ENCODE measurements at regions not wholly inside any gene's neighbourhood (a gene's known extent, or its start where the extent isn't known, plus 50 kb on each side); places are given as distances from the start of the nearest gene placed in this dataset.
"Not testable (repeated sequence)": the region's sequence is repeated elsewhere in the genome, so short reads cannot be mapped to it uniquely, and the experiment has no call there.

GRCh38 chr1:163588796-163589195 lies 267.0 kb downstream of the NUF2 start:
- no peak for TF ChIP-seq GABPA (IDR thresholded peaks at IDR 0.05; ENCODE audit: low read depth)
- TF ChIP-seq, protein P1, sequence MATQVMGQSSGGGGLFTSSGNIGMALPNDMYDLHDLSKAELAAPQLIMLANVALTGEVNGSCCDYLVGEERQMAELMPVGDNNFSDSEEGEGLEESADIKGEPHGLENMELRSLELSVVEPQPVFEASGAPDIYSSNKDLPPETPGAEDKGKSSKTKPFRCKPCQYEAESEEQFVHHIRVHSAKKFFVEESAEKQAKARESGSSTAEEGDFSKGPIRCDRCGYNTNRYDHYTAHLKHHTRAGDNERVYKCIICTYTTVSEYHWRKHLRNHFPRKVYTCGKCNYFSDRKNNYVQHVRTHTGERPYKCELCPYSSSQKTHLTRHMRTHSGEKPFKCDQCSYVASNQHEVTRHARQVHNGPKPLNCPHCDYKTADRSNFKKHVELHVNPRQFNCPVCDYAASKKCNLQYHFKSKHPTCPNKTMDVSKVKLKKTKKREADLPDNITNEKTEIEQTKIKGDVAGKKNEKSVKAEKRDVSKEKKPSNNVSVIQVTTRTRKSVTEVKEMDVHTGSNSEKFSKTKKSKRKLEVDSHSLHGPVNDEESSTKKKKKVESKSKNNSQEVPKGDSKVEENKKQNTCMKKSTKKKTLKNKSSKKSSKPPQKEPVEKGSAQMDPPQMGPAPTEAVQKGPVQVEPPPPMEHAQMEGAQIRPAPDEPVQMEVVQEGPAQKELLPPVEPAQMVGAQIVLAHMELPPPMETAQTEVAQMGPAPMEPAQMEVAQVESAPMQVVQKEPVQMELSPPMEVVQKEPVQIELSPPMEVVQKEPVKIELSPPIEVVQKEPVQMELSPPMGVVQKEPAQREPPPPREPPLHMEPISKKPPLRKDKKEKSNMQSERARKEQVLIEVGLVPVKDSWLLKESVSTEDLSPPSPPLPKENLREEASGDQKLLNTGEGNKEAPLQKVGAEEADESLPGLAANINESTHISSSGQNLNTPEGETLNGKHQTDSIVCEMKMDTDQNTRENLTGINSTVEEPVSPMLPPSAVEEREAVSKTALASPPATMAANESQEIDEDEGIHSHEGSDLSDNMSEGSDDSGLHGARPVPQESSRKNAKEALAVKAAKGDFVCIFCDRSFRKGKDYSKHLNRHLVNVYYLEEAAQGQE (IDR thresholded peaks at IDR 0.05; ENCODE audit: insufficient replicate concordance, low read depth): no peak
- TF ChIP-seq SPI1 (IDR thresholded peaks at IDR 0.05; ENCODE audit: borderline replicate concordance, low read depth): no peak
- TF ChIP-seq, protein P2, sequence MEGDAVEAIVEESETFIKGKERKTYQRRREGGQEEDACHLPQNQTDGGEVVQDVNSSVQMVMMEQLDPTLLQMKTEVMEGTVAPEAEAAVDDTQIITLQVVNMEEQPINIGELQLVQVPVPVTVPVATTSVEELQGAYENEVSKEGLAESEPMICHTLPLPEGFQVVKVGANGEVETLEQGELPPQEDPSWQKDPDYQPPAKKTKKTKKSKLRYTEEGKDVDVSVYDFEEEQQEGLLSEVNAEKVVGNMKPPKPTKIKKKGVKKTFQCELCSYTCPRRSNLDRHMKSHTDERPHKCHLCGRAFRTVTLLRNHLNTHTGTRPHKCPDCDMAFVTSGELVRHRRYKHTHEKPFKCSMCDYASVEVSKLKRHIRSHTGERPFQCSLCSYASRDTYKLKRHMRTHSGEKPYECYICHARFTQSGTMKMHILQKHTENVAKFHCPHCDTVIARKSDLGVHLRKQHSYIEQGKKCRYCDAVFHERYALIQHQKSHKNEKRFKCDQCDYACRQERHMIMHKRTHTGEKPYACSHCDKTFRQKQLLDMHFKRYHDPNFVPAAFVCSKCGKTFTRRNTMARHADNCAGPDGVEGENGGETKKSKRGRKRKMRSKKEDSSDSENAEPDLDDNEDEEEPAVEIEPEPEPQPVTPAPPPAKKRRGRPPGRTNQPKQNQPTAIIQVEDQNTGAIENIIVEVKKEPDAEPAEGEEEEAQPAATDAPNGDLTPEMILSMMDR (IDR thresholded peaks at IDR 0.05; ENCODE audit: insufficient read depth, low read length): no peak
- TF ChIP-seq POLR2AphosphoS5 (IDR thresholded peaks at IDR 0.05; ENCODE audit: low read depth): no peak
- no peak overlapping the region for H3K27ac ChIP-seq (replicated peaks)
- no peak for DNase-seq (ENCODE audit: low read depth in 1 of 2, low spot score in 1 of 2)
- H3K4me3 ChIP-seq (replicated peaks; ENCODE audit: insufficient read depth, low read length): no peak overlapping the region
- no peaks in the 10 kb centered on the region for H3K27me3 ChIP-seq (ENCODE audit: insufficient read depth, poor library complexity, severe bottlenecking)

DNA sequence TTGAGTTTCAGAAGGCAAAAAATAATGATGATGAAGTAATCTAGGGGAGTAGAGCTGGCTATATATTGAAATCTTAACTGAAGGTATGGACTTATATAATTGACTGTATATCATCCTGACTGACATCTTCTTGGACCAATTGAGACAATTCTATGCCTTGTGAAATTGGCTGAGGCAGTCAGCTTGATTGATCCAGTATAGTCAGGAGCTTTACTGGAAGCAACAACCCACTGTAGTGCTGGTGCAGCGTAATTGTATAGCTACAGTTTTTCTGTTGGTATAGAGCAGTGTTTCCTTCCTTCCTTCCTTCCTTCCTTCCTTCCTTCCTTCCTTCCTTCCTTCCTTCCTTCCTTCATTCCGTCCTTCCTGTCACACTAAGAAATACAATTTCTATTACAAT lies 268.0 kb downstream of the NUF2 start:
- no peak overlapping the region for H3K4me3 ChIP-seq (replicated peaks; ENCODE audit: insufficient read depth, low read length)
- DNase-seq (ENCODE audit: low read depth in 1 of 2, low spot score in 1 of 2): no peak
- H3K27me3 ChIP-seq (ENCODE audit: insufficient read depth, poor library complexity, severe bottlenecking): no peaks in the 10 kb centered on the region
- TF ChIP-seq, protein P1 (IDR thresholded peaks at IDR 0.05; ENCODE audit: insufficient replicate concordance, low read depth): no peak
- no peak for TF ChIP-seq GABPA (IDR thresholded peaks at IDR 0.05; ENCODE audit: low read depth)
- TF ChIP-seq SPI1 (IDR thresholded peaks at IDR 0.05; ENCODE audit: borderline replicate concordance, low read depth): no peak
- TF ChIP-seq, protein P2 (IDR thresholded peaks at IDR 0.05; ENCODE audit: insufficient read depth, low read length): no peak
- TF ChIP-seq POLR2AphosphoS5 (IDR thresholded peaks at IDR 0.05; ENCODE audit: low read depth): no peak
- H3K27ac ChIP-seq (replicated peaks): no peak overlapping the region

GRCh38 chr1:163591131-163591530 lies 269.4 kb downstream of the NUF2 start:
- not testable (repeated sequence) for H3K27ac ChIP-seq (replicated peaks); H3K4me3 ChIP-seq (replicated peaks; ENCODE audit: insufficient read depth, low read length); H3K27me3 ChIP-seq (ENCODE audit: insufficient read depth, poor library complexity, severe bottlenecking); DNase-seq (ENCODE audit: low read depth in 1 of 2, low spot score in 1 of 2)

- not testable (repeated sequence) for H3K27ac ChIP-seq (replicated peaks); H3K4me3 ChIP-seq (replicated peaks; ENCODE audit: insufficient read depth, low read length); H3K27me3 ChIP-seq (ENCODE audit: insufficient read depth, poor library complexity, severe bottlenecking); DNase-seq (ENCODE audit: low read depth in 1 of 2, low spot score in 1 of 2)
Observed at GRCh38 chr1:163592623-163593022, 270.9 kb downstream of the NUF2 start.

DNA sequence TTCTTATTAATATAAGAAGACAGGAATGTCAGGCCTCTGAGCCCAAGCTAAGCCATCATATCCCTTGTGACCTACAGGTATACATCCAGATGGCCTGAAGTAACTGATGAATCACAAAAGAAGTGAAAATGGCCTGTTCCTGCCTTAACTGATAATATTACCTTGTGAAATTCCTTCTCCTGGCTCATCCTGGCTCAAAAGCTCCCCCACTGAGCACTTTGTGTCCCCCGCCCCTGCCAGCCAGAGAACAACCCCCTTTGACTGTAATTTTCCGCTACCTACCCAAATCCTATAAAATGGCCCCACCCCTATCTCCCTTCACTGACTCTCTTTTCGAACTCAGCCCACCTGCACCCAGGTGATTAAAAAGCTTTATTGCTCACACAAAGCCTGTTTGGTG lies 274.4 kb downstream of the NUF2 start:
- not testable (repeated sequence) for DNase-seq (ENCODE audit: low read depth in 1 of 2, low spot score in 1 of 2); H3K4me3 ChIP-seq (replicated peaks; ENCODE audit: insufficient read depth, low read length); H3K27me3 ChIP-seq (ENCODE audit: insufficient read depth, poor library complexity, severe bottlenecking); H3K27ac ChIP-seq (replicated peaks)

All from HL-60 (cell line).